Sigmoid colon (tissue), 3 donors: ENCODE measurements at regions not wholly inside any gene's neighbourhood (a gene's known extent, or its start where the extent isn't known, plus 50 kb on each side); places are given as distances from the start of the nearest gene placed in this dataset.

ENCODE experiments used
- CTCF ChIP-seq, 4 experiments: fragments of 450-650 bp in 3 of 4; fragments of 200-600 bp in 1 of 4; IDR thresholded peaks; one replicate each; pipeline ENCODE4 v1.5.1; 2016 to 2019; ENCODE audit warnings: antibody characterized with exemption in 4 of 4, mild to moderate bottlenecking in 3 of 4, moderate library complexity in 2 of 4
- POLR2A ChIP-seq, 2 donors: fragments of 450-650 bp; IDR thresholded peaks; one replicate each; pipeline ENCODE4 v1.6.1; 2016; ENCODE audit warnings: antibody characterized with exemption in 2 of 2, mild to moderate bottlenecking in 2 of 2, moderate library complexity in 2 of 2

DNA sequence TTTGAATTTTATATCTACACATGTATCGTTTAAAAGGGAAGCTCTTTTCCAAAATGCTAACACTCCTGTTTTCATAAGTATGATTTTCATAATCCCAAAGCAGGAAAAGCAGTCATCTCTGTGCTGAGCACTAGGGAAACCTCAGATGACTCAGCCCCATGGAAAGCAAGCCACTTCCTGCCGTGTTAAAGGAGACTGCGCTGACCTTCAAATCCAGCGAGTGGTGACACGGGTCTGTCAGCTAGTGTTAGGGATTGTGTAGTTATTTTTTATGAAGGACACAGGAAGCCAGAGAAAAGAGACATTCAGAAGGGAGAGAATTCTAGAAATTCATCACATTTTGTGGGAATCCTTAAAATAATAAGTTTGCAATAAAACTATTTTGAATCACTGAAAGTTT lies 57.0 kb upstream of the CD93 start:
- TF ChIP-seq CTCF (IDR thresholded peaks at IDR 0.05) (no peak), POLR2A (IDR thresholded peaks at IDR 0.05) (no peak)
